Fibroblast of villous mesenchyme (primary cell): ENCODE measurements at regions not wholly inside any gene's neighbourhood (a gene's known extent, or its start where the extent isn't known, plus 50 kb on each side); places are given as distances from the start of the nearest gene placed in this dataset.

Source experiments
- DNase-seq: peaks from one replicate; pipeline ENCODE4 v3.0.0-alpha.2; 2010; ENCODE audit warnings: low read depth
- H3K4me3 ChIP-seq: 2 replicates; pipeline ENCODE4 v1.5.1; 2011; ENCODE audit warnings: low read depth, mild to moderate bottlenecking, low read length
- CTCF ChIP-seq: IDR thresholded peaks from 2 replicates; pipeline ENCODE4 v1.5.1; 2012; ENCODE audit warnings: low read depth, mild to moderate bottlenecking, low read length; ENCODE audit not compliant: insufficient read depth

DNA sequence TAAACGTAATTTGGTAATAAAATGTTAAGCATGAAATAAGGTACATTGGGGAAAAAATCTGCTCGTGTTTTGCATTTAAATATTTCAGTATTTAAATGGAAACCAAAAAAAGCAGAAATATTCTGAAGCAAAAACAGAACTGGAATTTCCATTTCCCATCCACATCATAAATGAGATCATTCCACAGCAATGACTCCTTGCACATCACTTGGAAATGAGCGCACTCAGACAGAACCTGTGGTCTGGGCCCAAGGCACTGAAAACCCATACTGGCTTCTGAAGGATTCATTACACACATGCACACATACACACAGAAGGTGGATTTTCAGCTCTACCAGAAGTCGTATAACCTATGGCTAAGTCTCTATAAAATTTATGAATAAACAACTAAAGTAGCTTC, 174.8 kb downstream of the IBTK start:
- H3K4me3 ChIP-seq, result no peak overlapping the region
- DNase-seq, result peak; percentile 12
- TF ChIP-seq CTCF, result no peak

- no peak overlapping the region for H3K4me3 ChIP-seq
- DNase-seq, result peak; percentile 11
- TF ChIP-seq CTCF, result no peak
Observed at GRCh38 chr6:82072121-82072521, 175.4 kb downstream of the IBTK start.

GRCh38 chr6:82068721-82069120, 178.8 kb downstream of the IBTK start:
- no peak for DNase-seq
- H3K4me3 ChIP-seq, result no peak overlapping the region
- no peak for TF ChIP-seq CTCF

DNA sequence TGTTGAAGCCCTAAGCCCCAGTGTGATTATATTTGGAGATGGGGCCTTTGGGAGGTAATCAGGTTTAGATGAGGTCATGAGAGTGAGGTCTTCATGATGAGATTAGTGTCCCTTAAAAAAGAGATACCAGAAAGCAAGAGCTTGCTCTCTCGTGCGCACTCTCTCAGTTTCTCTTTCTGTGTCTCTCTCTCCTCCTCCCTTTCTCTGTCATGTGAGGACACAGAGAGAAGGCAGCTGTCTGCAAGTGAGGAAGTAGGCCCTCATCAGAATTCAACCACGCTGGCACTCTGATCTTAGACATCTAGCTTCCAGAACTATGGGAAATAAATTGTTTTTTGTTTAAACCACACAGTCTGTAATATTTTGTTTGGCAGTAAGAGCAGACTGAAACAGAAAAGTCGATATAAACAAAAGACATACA, 180.5 kb downstream of the IBTK start:
- DNase-seq, result peak; percentile 20
- no peak for TF ChIP-seq CTCF

DNA sequence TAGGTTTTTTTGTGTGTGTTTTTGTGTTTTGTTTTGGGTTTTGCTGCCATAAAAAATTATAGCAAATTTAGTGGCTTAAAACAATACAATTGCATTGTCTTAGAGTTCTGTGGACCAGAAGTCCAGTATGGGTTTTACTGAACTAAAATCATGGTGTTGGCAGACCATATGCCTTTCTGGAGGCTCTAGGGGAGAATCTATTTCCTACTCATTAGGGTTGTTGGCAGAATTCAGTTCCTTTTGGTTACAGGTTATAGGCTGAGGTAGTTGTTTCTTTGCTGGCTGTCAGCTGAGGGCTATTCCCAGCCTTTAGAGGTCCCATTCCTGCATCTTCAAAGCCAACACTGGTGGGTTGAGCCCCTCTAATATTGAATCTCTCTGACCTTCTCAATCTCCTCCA, 181.3 kb downstream of the IBTK start:
- no peak for DNase-seq
- no peak overlapping the region for H3K4me3 ChIP-seq
- TF ChIP-seq CTCF, result no peak

More for the DNA sequence above, 180.5 kb downstream of the IBTK start:
- no peak overlapping the region for H3K4me3 ChIP-seq

DNA sequence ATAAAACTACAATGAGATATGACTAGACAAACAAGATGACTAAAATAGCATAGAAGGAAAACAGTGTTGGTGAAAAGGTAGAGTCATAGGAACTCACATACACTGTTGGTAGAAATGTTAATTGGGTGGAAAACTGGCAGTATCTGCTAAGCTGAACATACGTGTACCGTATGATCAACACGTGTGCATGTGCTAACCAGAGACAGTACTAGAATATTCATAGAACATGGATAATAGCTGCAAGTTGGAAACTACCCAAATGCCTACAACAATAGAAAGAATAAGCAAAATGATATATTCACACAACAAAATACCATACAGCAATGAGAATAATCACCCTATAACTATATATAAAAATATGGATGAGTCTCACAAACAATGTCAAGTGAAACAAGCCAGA, 184.0 kb downstream of the IBTK start:
- no peak for TF ChIP-seq CTCF
- no peak for DNase-seq
- no peak overlapping the region for H3K4me3 ChIP-seq

- TF ChIP-seq CTCF, result no peak
- H3K4me3 ChIP-seq, result no peak overlapping the region
- DNase-seq, result no peak
Observed at GRCh38 chr6:82062219-82062618, 185.3 kb downstream of the IBTK start.
